ENCODE measurements at regions not wholly inside any gene's neighbourhood (a gene's known extent, or its start where the extent isn't known, plus 50 kb on each side); places are given as distances from the start of the nearest gene placed in this dataset.

- Histone ChIP-seq H2BK120ac (ENCODE audit: low read depth, low read length) (no peak overlapping the region), H3K4me1 (ENCODE audit: control insufficient read depth, insufficient read depth, low read length) (no peaks in the 10 kb centered on the region), H3K36me3 (ENCODE audit: control insufficient read depth, insufficient read depth, low read length) (no peaks in the 10 kb centered on the region), H3K4me3 (ENCODE audit: insufficient read depth, low read depth, low read length) (no peak overlapping the region), H3K9me3 (ENCODE audit: control insufficient read depth, insufficient read depth, low read length) (no peaks in the 10 kb centered on the region), H4K20me1 (ENCODE audit: insufficient read depth, low read length) (no peaks in the 10 kb centered on the region), H2BK15ac (ENCODE audit: low read depth, low read length) (no peak overlapping the region), H2BK5ac (ENCODE audit: low read depth, low read length, poor library complexity, severe bottlenecking) (no peak overlapping the region), H3K79me1 (ENCODE audit: low read depth in 1 of 2, low read length in 2 of 2) (no peaks in the 10 kb centered on the region), H3K23ac (ENCODE audit: low read depth, low read length) (no peak overlapping the region), H3K9me1 (ENCODE audit: insufficient read depth, low read length) (no peaks in the 10 kb centered on the region), H3K4ac (ENCODE audit: low read depth, low read length) (no peak overlapping the region), H3K56ac (ENCODE audit: extremely low read depth, insufficient read depth, low read length) (no peak overlapping the region), H3K4me2 (ENCODE audit: low read depth, low read length) (no peak overlapping the region), H3K27ac (ENCODE audit: insufficient read depth, low read length) (no peak overlapping the region), H3K18ac (ENCODE audit: low read depth, low read length) (no peak overlapping the region), H4K8ac (ENCODE audit: low read depth in 2 of 2, low read length in 2 of 2) (no peak overlapping the region), H2BK20ac (ENCODE audit: low read depth, low read length) (no peak overlapping the region), H2AFZ (replicated peaks; ENCODE audit: low read length, poor library complexity) (no peak overlapping the region), H4K91ac (ENCODE audit: insufficient read depth, low read depth, low read length) (no peak overlapping the region), H4K5ac (ENCODE audit: low read depth, low read length) (no peak overlapping the region), H2AK9ac (replicated peaks; ENCODE audit: low read depth, low read length, poor library complexity) (no peak overlapping the region), H2AK5ac (ENCODE audit: low read depth, low read length) (no peak overlapping the region), H3K14ac (replicated peaks; ENCODE audit: low read depth, low read length) (no peak overlapping the region), H3K9ac (ENCODE audit: low read depth, low read length) (no peak overlapping the region), H3K27me3 (ENCODE audit: control insufficient read depth, insufficient read depth, low read length) (no peaks in the 10 kb centered on the region; the same call in 1 of the 2 replicates)
- TF ChIP-seq BHLHE40 (IDR thresholded peaks at IDR 0.05; ENCODE audit: low read depth, low read length): no peak
- WGBS, 2 experiments (ENCODE audit: extremely low coverage in 2 of 2, insufficient read length in 1 of 2): no CpG with 5 or more reads among the region's 5 CpGs
- DNase-seq (no peak), ATAC-seq (ENCODE audit: low read depth) (no peak)
- no TSS peak for BruUV-seq (replicated peaks)
- ChIA-PET CTCF (no interaction called here), POLR2A (ENCODE audit: unreplicated experiment) (no interaction called here)
- in situ Hi-C loops (cut with MboI; ENCODE audit: low sequenced_read_pairs): no loop called here
- dilution Hi-C loops (cut with HindIII; ENCODE audit: low sequenced_read_pairs, unreplicated experiment): no loop called here
- intact Hi-C loops (cut with micrococcal nuclease): no loop called here
Measured at GRCh38 chr9:518540-518939, 303.9 kb downstream of the DOCK8 start.

Measured in IMR-90 (cell line).